HL-60 (cell line): ENCODE measurements at regions not wholly inside any gene's neighbourhood (a gene's known extent, or its start where the extent isn't known, plus 50 kb on each side); places are given as distances from the start of the nearest gene placed in this dataset.

Experiments
- DNase-seq, 2 experiments: peaks; one replicate each; pipeline ENCODE4 v3.0.0-alpha.2; 2010 to 2020; ENCODE audit warnings: low read depth in 1 of 2, low spot score in 1 of 2
- H3K27ac ChIP-seq: fragments of 250-450 bp; sonication (Bioruptor Pico); replicated peaks from 2 replicates; pipeline ENCODE4 v1.5.1; 2020; ENCODE audit warnings: mild to moderate bottlenecking, moderate library complexity
- H3K27me3 ChIP-seq: fragments of 250-450 bp; sonication (Bioruptor Pico); 2 replicates; pipeline ENCODE4 v1.5.1; 2021; ENCODE audit warnings: mild to moderate bottlenecking, moderate library complexity; ENCODE audit not compliant: insufficient read depth, poor library complexity, severe bottlenecking
- H3K4me3 ChIP-seq: replicated peaks from 2 replicates; pipeline ENCODE4 v1.5.1; 2011; ENCODE audit warnings: mild to moderate bottlenecking, control low read depth, low read length; ENCODE audit not compliant: insufficient read depth
- GABPA ChIP-seq: IDR thresholded peaks from 2 replicates; pipeline ENCODE4 v1.6.1; 2012; ENCODE audit warnings: low read depth
- POLR2AphosphoS5 ChIP-seq: IDR thresholded peaks from 2 replicates; pipeline ENCODE4 v1.6.1; 2012; ENCODE audit warnings: low read depth
- SPI1 ChIP-seq: IDR thresholded peaks from 2 replicates; pipeline ENCODE4 v1.6.1; 2012; ENCODE audit warnings: low read depth, mild to moderate bottlenecking, borderline replicate concordance
- TF ChIP-seq, protein P1 (sequence below): IDR thresholded peaks from 2 replicates; pipeline ENCODE4 v1.6.1; 2012; ENCODE audit warnings: low read depth; ENCODE audit not compliant: insufficient replicate concordance
- TF ChIP-seq, protein P2 (sequence below): IDR thresholded peaks from one replicate; pipeline ENCODE4 v1.5.1; 2011; ENCODE audit warnings: low read length, control low read depth, inconsistent platforms; ENCODE audit not compliant: insufficient read depth

GRCh38 chr1:238950017-238950416, 436.4 kb upstream of the CHRM3 start:
- DNase-seq = no peak
- Histone ChIP-seq H3K27ac (no peak overlapping the region), H3K27me3 (no peaks in the 10 kb centered on the region), H3K4me3 (no peak overlapping the region)
- TF ChIP-seq, protein P1, sequence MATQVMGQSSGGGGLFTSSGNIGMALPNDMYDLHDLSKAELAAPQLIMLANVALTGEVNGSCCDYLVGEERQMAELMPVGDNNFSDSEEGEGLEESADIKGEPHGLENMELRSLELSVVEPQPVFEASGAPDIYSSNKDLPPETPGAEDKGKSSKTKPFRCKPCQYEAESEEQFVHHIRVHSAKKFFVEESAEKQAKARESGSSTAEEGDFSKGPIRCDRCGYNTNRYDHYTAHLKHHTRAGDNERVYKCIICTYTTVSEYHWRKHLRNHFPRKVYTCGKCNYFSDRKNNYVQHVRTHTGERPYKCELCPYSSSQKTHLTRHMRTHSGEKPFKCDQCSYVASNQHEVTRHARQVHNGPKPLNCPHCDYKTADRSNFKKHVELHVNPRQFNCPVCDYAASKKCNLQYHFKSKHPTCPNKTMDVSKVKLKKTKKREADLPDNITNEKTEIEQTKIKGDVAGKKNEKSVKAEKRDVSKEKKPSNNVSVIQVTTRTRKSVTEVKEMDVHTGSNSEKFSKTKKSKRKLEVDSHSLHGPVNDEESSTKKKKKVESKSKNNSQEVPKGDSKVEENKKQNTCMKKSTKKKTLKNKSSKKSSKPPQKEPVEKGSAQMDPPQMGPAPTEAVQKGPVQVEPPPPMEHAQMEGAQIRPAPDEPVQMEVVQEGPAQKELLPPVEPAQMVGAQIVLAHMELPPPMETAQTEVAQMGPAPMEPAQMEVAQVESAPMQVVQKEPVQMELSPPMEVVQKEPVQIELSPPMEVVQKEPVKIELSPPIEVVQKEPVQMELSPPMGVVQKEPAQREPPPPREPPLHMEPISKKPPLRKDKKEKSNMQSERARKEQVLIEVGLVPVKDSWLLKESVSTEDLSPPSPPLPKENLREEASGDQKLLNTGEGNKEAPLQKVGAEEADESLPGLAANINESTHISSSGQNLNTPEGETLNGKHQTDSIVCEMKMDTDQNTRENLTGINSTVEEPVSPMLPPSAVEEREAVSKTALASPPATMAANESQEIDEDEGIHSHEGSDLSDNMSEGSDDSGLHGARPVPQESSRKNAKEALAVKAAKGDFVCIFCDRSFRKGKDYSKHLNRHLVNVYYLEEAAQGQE = no peak
- TF ChIP-seq GABPA = no peak
- TF ChIP-seq POLR2AphosphoS5 = no peak
- TF ChIP-seq, protein P2, sequence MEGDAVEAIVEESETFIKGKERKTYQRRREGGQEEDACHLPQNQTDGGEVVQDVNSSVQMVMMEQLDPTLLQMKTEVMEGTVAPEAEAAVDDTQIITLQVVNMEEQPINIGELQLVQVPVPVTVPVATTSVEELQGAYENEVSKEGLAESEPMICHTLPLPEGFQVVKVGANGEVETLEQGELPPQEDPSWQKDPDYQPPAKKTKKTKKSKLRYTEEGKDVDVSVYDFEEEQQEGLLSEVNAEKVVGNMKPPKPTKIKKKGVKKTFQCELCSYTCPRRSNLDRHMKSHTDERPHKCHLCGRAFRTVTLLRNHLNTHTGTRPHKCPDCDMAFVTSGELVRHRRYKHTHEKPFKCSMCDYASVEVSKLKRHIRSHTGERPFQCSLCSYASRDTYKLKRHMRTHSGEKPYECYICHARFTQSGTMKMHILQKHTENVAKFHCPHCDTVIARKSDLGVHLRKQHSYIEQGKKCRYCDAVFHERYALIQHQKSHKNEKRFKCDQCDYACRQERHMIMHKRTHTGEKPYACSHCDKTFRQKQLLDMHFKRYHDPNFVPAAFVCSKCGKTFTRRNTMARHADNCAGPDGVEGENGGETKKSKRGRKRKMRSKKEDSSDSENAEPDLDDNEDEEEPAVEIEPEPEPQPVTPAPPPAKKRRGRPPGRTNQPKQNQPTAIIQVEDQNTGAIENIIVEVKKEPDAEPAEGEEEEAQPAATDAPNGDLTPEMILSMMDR = no peak
- no peak for TF ChIP-seq SPI1

GRCh38 chr1:238944028-238944427, 442.3 kb upstream of the CHRM3 start:
- TF ChIP-seq, protein P1 = no peak
- TF ChIP-seq POLR2AphosphoS5 (no peak), SPI1 (no peak), GABPA (no peak)
- TF ChIP-seq, protein P2 = no peak
- no peak for DNase-seq

DNA sequence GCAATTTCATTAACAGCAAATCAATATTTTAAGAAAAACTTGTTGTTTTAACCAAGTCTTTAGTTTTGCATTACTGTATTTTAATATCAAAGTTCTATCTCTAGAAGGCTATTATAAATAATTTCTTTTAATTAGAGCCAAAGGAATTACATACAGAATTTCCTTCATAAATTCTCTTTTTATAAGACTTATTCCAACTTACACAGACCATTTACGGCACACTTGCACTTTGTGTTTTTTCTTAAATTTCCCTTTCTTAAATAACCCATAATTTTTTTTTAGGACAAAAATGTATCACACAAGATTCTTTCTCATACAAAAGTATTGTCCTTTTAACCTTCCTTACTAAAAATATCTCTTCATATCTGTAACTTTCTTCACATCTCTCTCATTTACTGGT, 458.5 kb upstream of the CHRM3 start:
- Histone ChIP-seq H3K4me3 (no peak overlapping the region), H3K27ac (no peak overlapping the region), H3K27me3 (no peaks in the 10 kb centered on the region)
- TF ChIP-seq POLR2AphosphoS5 (no peak), GABPA (no peak), SPI1 (no peak)
- TF ChIP-seq, protein P1 = no peak
- TF ChIP-seq, protein P2 = no peak
- DNase-seq = no peak

More at GRCh38 chr1:238944028-238944427, 442.3 kb upstream of the CHRM3 start:
- Histone ChIP-seq H3K27ac (no peak overlapping the region), H3K4me3 (no peak overlapping the region), H3K27me3 (no peaks in the 10 kb centered on the region)
